Testis (tissue), 2 donors: ENCODE measurements at regions not wholly inside any gene's neighbourhood (a gene's known extent, or its start where the extent isn't known, plus 50 kb on each side); places are given as distances from the start of the nearest gene placed in this dataset.

Experiments used
- DNase-seq: peaks from one replicate; pipeline ENCODE4 v3.0.0-alpha.2; 2019
- H3K27ac ChIP-seq, 2 donors: fragments of 200-600 bp; sonication (generic); one replicate each; pipeline ENCODE4 v1.5.1; 2019
- H3K27me3 ChIP-seq: fragments of 200-600 bp; sonication (generic); one replicate; pipeline ENCODE4 v1.5.1; 2019
- H3K36me3 ChIP-seq: fragments of 200-600 bp; sonication (generic); one replicate; pipeline ENCODE4 v1.5.1; 2017; ENCODE audit warnings: low read depth; ENCODE audit errors: missing control alignments
- H3K4me1 ChIP-seq: fragments of 200-600 bp; sonication (generic); one replicate; pipeline ENCODE4 v1.5.1; 2019
- H3K4me3 ChIP-seq, 2 donors: fragments of 200-600 bp; sonication (generic); one replicate each; pipeline ENCODE4 v1.5.1; 2017 to 2019
- H3K9me3 ChIP-seq: fragments of 200-600 bp; sonication (generic); one replicate; pipeline ENCODE4 v1.5.1; 2017
- CTCF ChIP-seq, 3 experiments: fragments of 450-650 bp in 2 of 3; fragments of 200-600 bp in 1 of 3; sonication (generic) in 1 of 3; IDR thresholded peaks; one replicate each; pipeline ENCODE4 v1.5.1; 2016 to 2019; ENCODE audit warnings: antibody characterized with exemption in 3 of 3, mild to moderate bottlenecking in 2 of 3, moderate library complexity in 1 of 3
- POLR2A ChIP-seq: fragments of 450-650 bp; IDR thresholded peaks from one replicate; pipeline ENCODE4 v1.6.1; 2017; ENCODE audit warnings: antibody characterized with exemption, mild to moderate bottlenecking, moderate library complexity
- WGBS, 2 donors: methylation state at CpG; one replicate each; pipeline ENCODE4 v1.1.5; 2018; 5-methylcytosine and 5-hydroxymethylcytosine counted together
- intact Hi-C: fragments of 100-400 bp; cut with DNase I; formaldehyde crosslinking; loops from one replicate; pipeline ENCODE4 v1.15.1; 2023; ENCODE audit warnings: low total_unique reads

GRCh38 chr16:66189951-66190350 lies 176.5 kb upstream of the CDH5 start:
- H3K36me3 ChIP-seq, result no peaks in the 10 kb centered on the region
- TF ChIP-seq POLR2A (no peak), CTCF (IDR thresholded peaks at IDR 0.05) (no peak)
- DNase-seq, result no peak
- WGBS, 2 donors, result 56 to 60% methylated on average over 4 of the region's 4 CpGs
- intact Hi-C loops, result no loop called here
- H3K27me3 ChIP-seq, result no peaks in the 10 kb centered on the region
- peaks cover 6% of the 10 kb centered on the region for H3K4me1 ChIP-seq
- no peaks in the 10 kb centered on the region for H3K9me3 ChIP-seq
- H3K4me3 ChIP-seq, result no peak overlapping the region
- no peak overlapping the region for H3K27ac ChIP-seq

GRCh38 chr16:66188917-66189725 lies 177.4 kb upstream of the CDH5 start:
- intact Hi-C loops, result no loop called here
- Histone ChIP-seq H3K4me1 (peaks cover 6% of the 10 kb centered on the region), H3K27ac (no peak overlapping the region), H3K4me3 (no peak overlapping the region), H3K36me3 (no peaks in the 10 kb centered on the region), H3K27me3 (no peaks in the 10 kb centered on the region), H3K9me3 (no peaks in the 10 kb centered on the region)
- TF ChIP-seq CTCF (IDR thresholded peaks at IDR 0.05), result no peak
- TF ChIP-seq POLR2A, result no peak
- 55 to 65% methylated on average over 10 of the region's 10 CpGs for WGBS, 2 donors
- peak; percentile 43 for DNase-seq

- H3K27ac ChIP-seq, result no peak overlapping the region
- intact Hi-C loops, result no loop called here
- no peaks in the 10 kb centered on the region for H3K27me3 ChIP-seq
- H3K4me1 ChIP-seq, result peaks cover 6% of the 10 kb centered on the region
- DNase-seq, result no peak
- H3K9me3 ChIP-seq, result no peaks in the 10 kb centered on the region
- TF ChIP-seq CTCF (IDR thresholded peaks at IDR 0.05) (no peak), POLR2A (no peak)
- H3K36me3 ChIP-seq, result no peaks in the 10 kb centered on the region
- 83 to 90% methylated on average over 4 of the region's 4 CpGs for WGBS, 2 donors
- no peak overlapping the region for H3K4me3 ChIP-seq
These were observed 180.2 kb upstream of the CDH5 start for GRCh38 chr16:66186251-66186785.

GRCh38 chr16:66182592-66182991 lies 183.9 kb upstream of the CDH5 start:
- H3K27me3 ChIP-seq, result no peaks in the 10 kb centered on the region
- intact Hi-C loops, result no loop called here

More at GRCh38 chr16:66182592-66182991, 183.9 kb upstream of the CDH5 start:
- H3K36me3 ChIP-seq, result no peaks in the 10 kb centered on the region
- TF ChIP-seq CTCF (IDR thresholded peaks at IDR 0.05) (no peak), POLR2A (no peak)
- no peaks in the 10 kb centered on the region for H3K9me3 ChIP-seq
- H3K4me1 ChIP-seq, result no peaks in the 10 kb centered on the region
- DNase-seq, result no peak
- no peak overlapping the region for H3K4me3 ChIP-seq
- no peak overlapping the region for H3K27ac ChIP-seq
- 84 to 89% methylated on average over 4 of the region's 4 CpGs for WGBS, 2 donors
